ENCODE measurements at regions not wholly inside any gene's neighbourhood (a gene's known extent, or its start where the extent isn't known, plus 50 kb on each side); places are given as distances from the start of the nearest gene placed in this dataset.
A peak's percentile ranks its signal among the peaks of the same experiment; 100 is the strongest.

DNA sequence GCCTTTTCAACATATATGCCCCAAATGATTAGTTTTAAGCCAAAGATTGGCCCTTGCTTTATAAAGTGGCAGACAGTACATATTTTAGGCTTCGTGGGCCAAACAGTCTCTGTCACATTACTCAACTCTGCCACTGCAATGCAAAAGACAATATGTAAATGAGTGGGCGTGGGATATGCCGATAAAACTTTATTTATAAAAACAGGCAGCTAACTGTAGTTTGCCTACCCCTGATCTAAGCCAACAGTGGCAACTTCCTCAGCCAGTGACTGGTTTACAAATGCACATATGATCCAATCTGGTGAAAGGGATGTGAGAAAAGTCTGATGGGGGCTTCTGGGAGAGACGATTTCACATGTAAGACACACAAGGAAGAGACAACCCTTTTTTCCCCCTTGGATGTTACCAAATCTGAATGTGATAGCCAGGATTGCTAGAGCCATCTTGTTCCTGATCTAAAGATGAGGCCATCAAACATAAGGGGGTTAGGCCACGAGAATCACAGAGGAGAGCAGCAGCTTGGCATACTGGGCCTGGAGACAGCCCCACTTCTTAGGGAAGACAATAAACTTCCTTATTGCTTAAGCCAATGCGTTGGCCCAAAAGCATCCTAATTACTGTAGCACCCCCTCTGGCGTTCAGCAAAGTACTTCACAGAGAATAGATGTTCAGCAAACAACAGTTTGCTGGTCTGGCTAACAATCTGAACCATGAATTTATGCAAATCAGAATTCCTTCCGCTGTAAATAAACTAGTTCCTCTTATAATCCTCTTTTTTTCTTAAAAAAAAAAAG, 75.2 kb upstream of the TMCC3 start:
- TF ChIP-seq, protein P1, sequence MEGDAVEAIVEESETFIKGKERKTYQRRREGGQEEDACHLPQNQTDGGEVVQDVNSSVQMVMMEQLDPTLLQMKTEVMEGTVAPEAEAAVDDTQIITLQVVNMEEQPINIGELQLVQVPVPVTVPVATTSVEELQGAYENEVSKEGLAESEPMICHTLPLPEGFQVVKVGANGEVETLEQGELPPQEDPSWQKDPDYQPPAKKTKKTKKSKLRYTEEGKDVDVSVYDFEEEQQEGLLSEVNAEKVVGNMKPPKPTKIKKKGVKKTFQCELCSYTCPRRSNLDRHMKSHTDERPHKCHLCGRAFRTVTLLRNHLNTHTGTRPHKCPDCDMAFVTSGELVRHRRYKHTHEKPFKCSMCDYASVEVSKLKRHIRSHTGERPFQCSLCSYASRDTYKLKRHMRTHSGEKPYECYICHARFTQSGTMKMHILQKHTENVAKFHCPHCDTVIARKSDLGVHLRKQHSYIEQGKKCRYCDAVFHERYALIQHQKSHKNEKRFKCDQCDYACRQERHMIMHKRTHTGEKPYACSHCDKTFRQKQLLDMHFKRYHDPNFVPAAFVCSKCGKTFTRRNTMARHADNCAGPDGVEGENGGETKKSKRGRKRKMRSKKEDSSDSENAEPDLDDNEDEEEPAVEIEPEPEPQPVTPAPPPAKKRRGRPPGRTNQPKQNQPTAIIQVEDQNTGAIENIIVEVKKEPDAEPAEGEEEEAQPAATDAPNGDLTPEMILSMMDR (IDR thresholded peaks at IDR 0.05; ENCODE audit: low read length) = peak; percentile 44
- no peak for TF ChIP-seq EZH2 (IDR thresholded peaks at IDR 0.05; ENCODE audit: borderline replicate concordance, low read length)
